ENCODE measurements at regions not wholly inside any gene's neighbourhood (a gene's known extent, or its start where the extent isn't known, plus 50 kb on each side); places are given as distances from the start of the nearest gene placed in this dataset.

DNA sequence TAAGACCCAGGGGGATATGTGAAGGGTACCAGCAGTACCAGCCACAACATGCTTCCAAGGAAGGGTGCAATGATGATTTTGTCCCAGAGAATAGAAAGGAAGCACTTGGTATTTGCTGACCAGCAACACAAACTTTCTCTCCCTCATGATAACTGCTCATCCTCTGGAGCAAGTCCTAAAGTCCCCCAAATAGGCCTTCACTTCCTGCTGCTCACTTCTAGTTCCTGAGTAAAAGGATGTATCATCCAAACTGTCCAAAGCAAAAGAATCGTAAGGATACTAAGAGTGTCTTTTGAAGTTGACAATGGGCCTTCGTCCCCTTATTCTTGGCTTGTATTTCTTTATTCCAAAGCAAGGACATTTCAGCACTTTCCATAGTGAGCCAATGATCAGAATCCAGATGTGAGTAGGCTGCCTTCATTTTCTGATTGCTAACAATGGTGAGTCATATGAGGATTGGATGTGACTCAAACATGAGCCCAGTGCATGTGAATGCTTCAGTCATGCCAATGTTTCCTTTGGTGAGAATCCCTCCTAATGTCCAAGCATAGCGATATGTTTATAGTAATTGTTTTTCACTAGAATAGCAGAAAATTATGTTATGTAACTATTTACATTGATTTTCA is 243.4 kb upstream of the POU2AF2 start:
- Histone ChIP-seq H3K4me3 (no peak overlapping the region), H3K27me3 (no peaks in the 10 kb centered on the region), H3K36me3 (ENCODE audit: low read depth, missing control alignments) (no peaks in the 10 kb centered on the region), H3K9me3 (no peaks in the 10 kb centered on the region), H3K27ac (no peak overlapping the region), H3K4me1 (no peaks in the 10 kb centered on the region)
- intact Hi-C loops (cut with DNase I; ENCODE audit: low total_unique reads): no loop called here
- 74 to 82% methylated on average over 3 of the region's 3 CpGs for WGBS, 2 donors
- no peak for TF ChIP-seq POLR2A (IDR thresholded peaks at IDR 0.05)
- TF ChIP-seq, protein P1, sequence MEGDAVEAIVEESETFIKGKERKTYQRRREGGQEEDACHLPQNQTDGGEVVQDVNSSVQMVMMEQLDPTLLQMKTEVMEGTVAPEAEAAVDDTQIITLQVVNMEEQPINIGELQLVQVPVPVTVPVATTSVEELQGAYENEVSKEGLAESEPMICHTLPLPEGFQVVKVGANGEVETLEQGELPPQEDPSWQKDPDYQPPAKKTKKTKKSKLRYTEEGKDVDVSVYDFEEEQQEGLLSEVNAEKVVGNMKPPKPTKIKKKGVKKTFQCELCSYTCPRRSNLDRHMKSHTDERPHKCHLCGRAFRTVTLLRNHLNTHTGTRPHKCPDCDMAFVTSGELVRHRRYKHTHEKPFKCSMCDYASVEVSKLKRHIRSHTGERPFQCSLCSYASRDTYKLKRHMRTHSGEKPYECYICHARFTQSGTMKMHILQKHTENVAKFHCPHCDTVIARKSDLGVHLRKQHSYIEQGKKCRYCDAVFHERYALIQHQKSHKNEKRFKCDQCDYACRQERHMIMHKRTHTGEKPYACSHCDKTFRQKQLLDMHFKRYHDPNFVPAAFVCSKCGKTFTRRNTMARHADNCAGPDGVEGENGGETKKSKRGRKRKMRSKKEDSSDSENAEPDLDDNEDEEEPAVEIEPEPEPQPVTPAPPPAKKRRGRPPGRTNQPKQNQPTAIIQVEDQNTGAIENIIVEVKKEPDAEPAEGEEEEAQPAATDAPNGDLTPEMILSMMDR (IDR thresholded peaks at IDR 0.05): no peak
- DNase-seq: no peak

- intact Hi-C loops (cut with DNase I; ENCODE audit: low total_unique reads): no loop called here
- Histone ChIP-seq H3K27ac (no peak overlapping the region), H3K4me3 (no peak overlapping the region), H3K27me3 (no peaks in the 10 kb centered on the region), H3K4me1 (no peaks in the 10 kb centered on the region), H3K36me3 (ENCODE audit: low read depth, missing control alignments) (no peaks in the 10 kb centered on the region), H3K9me3 (no peaks in the 10 kb centered on the region)
- no peak for TF ChIP-seq POLR2A (IDR thresholded peaks at IDR 0.05)
- TF ChIP-seq, protein P1 (IDR thresholded peaks at IDR 0.05): no peak
- no peak for DNase-seq
- WGBS, 2 donors: 48 to 69% methylated on average over 2 of the region's 2 CpGs
Measured at GRCh38 chr11:111001081-111001430, 244.5 kb upstream of the POU2AF2 start.

- intact Hi-C loops (cut with DNase I; ENCODE audit: low total_unique reads): no loop called here
- no peaks in the 10 kb centered on the region for H3K9me3 ChIP-seq
- 68 to 70% methylated on average over 7 of the region's 7 CpGs for WGBS, 2 donors
- H3K27ac ChIP-seq: no peak overlapping the region
- no peaks in the 10 kb centered on the region for H3K36me3 ChIP-seq (ENCODE audit: low read depth, missing control alignments)
- no peaks in the 10 kb centered on the region for H3K4me1 ChIP-seq
- DNase-seq: no peak
- H3K27me3 ChIP-seq: no peaks in the 10 kb centered on the region
- no peak overlapping the region for H3K4me3 ChIP-seq
- TF ChIP-seq, protein P1 (IDR thresholded peaks at IDR 0.05): no peak
- TF ChIP-seq POLR2A (IDR thresholded peaks at IDR 0.05): no peak
Measured at GRCh38 chr11:111000400-111001080, 245.0 kb upstream of the POU2AF2 start.

GRCh38 chr11:110992481-110992880 is 253.0 kb upstream of the POU2AF2 start:
- no peak overlapping the region for H3K4me3 ChIP-seq
- H3K36me3 ChIP-seq (ENCODE audit: low read depth, missing control alignments): no peaks in the 10 kb centered on the region
- H3K27ac ChIP-seq: no peak overlapping the region
- TF ChIP-seq, protein P1 (IDR thresholded peaks at IDR 0.05): no peak
- TF ChIP-seq POLR2A (IDR thresholded peaks at IDR 0.05): no peak
- H3K9me3 ChIP-seq: no peaks in the 10 kb centered on the region
- 48 to 60% methylated on average over 1 of the region's 1 CpG for WGBS, 2 donors
- intact Hi-C loops (cut with DNase I; ENCODE audit: low total_unique reads): no loop called here
- H3K4me1 ChIP-seq: peaks cover 6% of the 10 kb centered on the region
- no peaks in the 10 kb centered on the region for H3K27me3 ChIP-seq
- no peak for DNase-seq

Measured in testis (tissue), 2 donors.